Liver (tissue), 8 donors: ENCODE measurements at regions not wholly inside any gene's neighbourhood (a gene's known extent, or its start where the extent isn't known, plus 50 kb on each side); places are given as distances from the start of the nearest gene placed in this dataset.
"Not testable (repeated sequence)": the region's sequence is repeated elsewhere in the genome, so short reads cannot be mapped to it uniquely, and the experiment has no call there.

ENCODE experiments used
- DNase-seq: peaks from one replicate; pipeline ENCODE4 v3.0.0-alpha.2; 2017; ENCODE audit warnings: low spot score
- H3K27ac ChIP-seq, 2 donors: one replicate each; pipeline ENCODE4 v1.7.0; 2013; ENCODE audit warnings: inconsistent platforms in 2 of 2, low read length in 2 of 2, control low read depth in 1 of 2, low read depth in 1 of 2, mild to moderate bottlenecking in 1 of 2
- H3K27me3 ChIP-seq, 4 donors: one replicate each; pipeline versions ENCODE4 v1.6.1 to v1.7.0; 2013; ENCODE audit warnings: low read length in 3 of 4, inconsistent platforms in 1 of 4, mild to moderate bottlenecking in 1 of 4, moderate library complexity in 1 of 4; ENCODE audit not compliant: control insufficient read depth in 4 of 4, insufficient read depth in 4 of 4
- H3K36me3 ChIP-seq, 4 donors: one replicate each; pipeline versions ENCODE4 v1.6.1 to v1.7.0; 2013; ENCODE audit warnings: low read length in 3 of 4, mild to moderate bottlenecking in 3 of 4, low read depth in 1 of 4, moderate library complexity in 1 of 4; ENCODE audit not compliant: control insufficient read depth in 4 of 4, insufficient read depth in 3 of 4
- H3K4me1 ChIP-seq, 4 donors: one replicate each; pipeline versions ENCODE4 v1.6.1 to v1.7.0; 2013; ENCODE audit warnings: low read length in 3 of 4, mild to moderate bottlenecking in 3 of 4, moderate library complexity in 1 of 4; ENCODE audit not compliant: control insufficient read depth in 4 of 4, insufficient read depth in 4 of 4
- H3K4me3 ChIP-seq, 3 donors: one replicate each; pipeline versions ENCODE4 v1.6.1 to v1.7.0; 2013; ENCODE audit warnings: low read length in 3 of 3, control low read depth in 1 of 3, low read depth in 1 of 3, mild to moderate bottlenecking in 1 of 3
- H3K9ac ChIP-seq, 2 donors: one replicate each; pipeline ENCODE4 v1.7.0; 2013; ENCODE audit warnings: low read length in 2 of 2, mild to moderate bottlenecking in 2 of 2, moderate library complexity in 2 of 2, control low read depth in 1 of 2, low read depth in 1 of 2
- H3K9me3 ChIP-seq, 4 donors: one replicate each; pipeline versions ENCODE4 v1.6.1 to v1.7.0; 2013; ENCODE audit warnings: low read length in 3 of 4; ENCODE audit not compliant: control insufficient read depth in 4 of 4
- EGR1 ChIP-seq, 2 donors: IDR thresholded peaks; 2 replicates each; pipeline ENCODE4 v1.6.1; 2016 to 2018; ENCODE audit warnings: antibody characterized with exemption in 2 of 2, low read depth in 2 of 2
- HNF4A ChIP-seq, 2 donors: conservative IDR thresholded peaks; 2 replicates each; pipeline ENCODE4 v1.6.1; 2016; ENCODE audit warnings: antibody characterized with exemption in 2 of 2, mild to moderate bottlenecking in 2 of 2
- JUND ChIP-seq, 2 donors: IDR thresholded peaks; 2 replicates each; pipeline ENCODE4 v1.6.1; 2016; ENCODE audit warnings: antibody characterized with exemption in 2 of 2
- NR2F2 ChIP-seq: IDR thresholded peaks from 2 replicates; pipeline ENCODE4 v1.6.1; 2016; ENCODE audit warnings: antibody characterized with exemption
- RAD21 ChIP-seq, 2 donors: IDR thresholded peaks; 2 replicates each; pipeline ENCODE4 v1.6.1; 2016; ENCODE audit warnings: antibody characterized with exemption in 2 of 2, mild to moderate bottlenecking in 2 of 2
- TAF1 ChIP-seq: conservative IDR thresholded peaks from 2 replicates; pipeline ENCODE4 v1.6.1; 2016; ENCODE audit warnings: antibody characterized with exemption, mild to moderate bottlenecking
- YY1 ChIP-seq: IDR thresholded peaks from 2 replicates; pipeline ENCODE4 v1.6.1; 2016; ENCODE audit warnings: antibody characterized with exemption, mild to moderate bottlenecking
- WGBS: extraction: QIAGEN DNeasy Blood & Tissue Kit; methylation state at CpG from one replicate; pipeline ENCODE4 v1.1.7; 2013; 5-methylcytosine and 5-hydroxymethylcytosine counted together
- TF ChIP-seq, protein P1 (sequence below): fragments of 150-350 bp; IDR thresholded peaks from 2 replicates; pipeline ENCODE4 v1.5.1; 2017; ENCODE audit warnings: improper control_type of control experiment, low read depth, low read length; ENCODE audit not compliant: missing input control
- TF ChIP-seq, protein P2 (sequence below): IDR thresholded peaks from 2 replicates; pipeline ENCODE4 v1.6.1; 2016; ENCODE audit warnings: antibody characterized with exemption
- TF ChIP-seq, protein P3 (sequence below): IDR thresholded peaks from 2 replicates; pipeline ENCODE4 v1.6.1; 2016; ENCODE audit warnings: antibody characterized with exemption
- TF ChIP-seq, protein P4 (sequence below): IDR thresholded peaks from 2 replicates; pipeline ENCODE4 v1.6.1; 2016; ENCODE audit warnings: antibody characterized with exemption, mild to moderate bottlenecking
- donor health status: healthy.
- donor health status: healthy.
- donor health status: healthy.
- donor health status: healthy.
- donor health status: healthy.

DNA sequence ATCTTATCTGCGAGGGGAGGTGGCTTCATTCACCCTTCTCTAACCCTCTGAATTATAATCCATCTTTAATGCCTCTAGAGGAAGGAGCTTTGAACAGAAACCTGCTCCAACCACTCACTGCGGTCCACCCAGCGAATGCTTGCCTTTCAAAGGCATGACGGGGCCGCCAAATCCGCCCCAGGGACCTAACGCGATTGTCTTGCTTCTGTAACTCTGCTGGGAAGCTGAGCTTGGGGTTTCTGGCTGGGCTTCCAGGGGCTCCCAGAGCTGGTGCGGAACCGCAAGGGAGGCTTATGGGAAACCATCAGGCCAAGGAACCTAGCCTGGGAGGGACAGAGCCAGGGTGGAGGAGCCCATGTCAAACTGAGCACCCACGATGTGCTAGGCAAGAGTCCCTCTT, 231.2 kb upstream of the LHX5 start:
- Histone ChIP-seq H3K27me3 (peaks cover 0 to 5% (median 0%) of the 10 kb centered on the region in 4 donors), H3K27ac (no peak overlapping the region), H3K9me3 (no peaks in the 10 kb centered on the region), H3K9ac (no peak overlapping the region), H3K36me3 (no peaks in the 10 kb centered on the region), H3K4me1 (peaks cover 0 to 7% (median 6%) of the 10 kb centered on the region in 4 donors), H3K4me3 (no peak overlapping the region)
- DNase-seq: no peak
- 82% methylated on average over 11 of the region's 11 CpGs for WGBS
- TF ChIP-seq, protein P1, sequence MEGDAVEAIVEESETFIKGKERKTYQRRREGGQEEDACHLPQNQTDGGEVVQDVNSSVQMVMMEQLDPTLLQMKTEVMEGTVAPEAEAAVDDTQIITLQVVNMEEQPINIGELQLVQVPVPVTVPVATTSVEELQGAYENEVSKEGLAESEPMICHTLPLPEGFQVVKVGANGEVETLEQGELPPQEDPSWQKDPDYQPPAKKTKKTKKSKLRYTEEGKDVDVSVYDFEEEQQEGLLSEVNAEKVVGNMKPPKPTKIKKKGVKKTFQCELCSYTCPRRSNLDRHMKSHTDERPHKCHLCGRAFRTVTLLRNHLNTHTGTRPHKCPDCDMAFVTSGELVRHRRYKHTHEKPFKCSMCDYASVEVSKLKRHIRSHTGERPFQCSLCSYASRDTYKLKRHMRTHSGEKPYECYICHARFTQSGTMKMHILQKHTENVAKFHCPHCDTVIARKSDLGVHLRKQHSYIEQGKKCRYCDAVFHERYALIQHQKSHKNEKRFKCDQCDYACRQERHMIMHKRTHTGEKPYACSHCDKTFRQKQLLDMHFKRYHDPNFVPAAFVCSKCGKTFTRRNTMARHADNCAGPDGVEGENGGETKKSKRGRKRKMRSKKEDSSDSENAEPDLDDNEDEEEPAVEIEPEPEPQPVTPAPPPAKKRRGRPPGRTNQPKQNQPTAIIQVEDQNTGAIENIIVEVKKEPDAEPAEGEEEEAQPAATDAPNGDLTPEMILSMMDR: no peak
- TF ChIP-seq HNF4A (conservative IDR thresholded peaks at IDR 0.05): no peak

DNA sequence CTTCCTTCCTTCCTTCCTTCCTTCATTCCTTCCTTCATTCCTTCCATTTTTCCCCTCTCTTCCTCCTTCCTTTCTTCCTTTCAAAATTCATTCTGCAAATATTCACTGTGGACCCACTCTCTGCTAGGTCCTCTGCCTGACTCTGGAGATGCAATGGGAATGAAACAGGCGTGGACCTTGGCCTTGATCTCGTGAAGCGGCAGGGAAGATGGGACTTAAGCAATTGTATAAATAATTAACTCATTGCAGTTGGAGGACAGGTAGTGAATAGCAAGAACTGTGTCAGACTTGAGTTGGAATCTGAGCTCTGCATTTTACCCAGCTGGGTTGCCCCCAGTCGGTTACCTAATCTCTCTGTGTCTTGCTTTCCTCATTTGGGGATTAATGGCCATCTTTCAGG, 230.6 kb upstream of the LHX5 start:
- Histone ChIP-seq H3K4me1 (peaks cover 0 to 11% (median 9%) of the 10 kb centered on the region in 4 donors), H3K9me3 (no peaks in the 10 kb centered on the region), H3K27me3 (peaks cover 0 to 5% (median 0%) of the 10 kb centered on the region in 4 donors), H3K27ac (no peak overlapping the region), H3K9ac (no peak overlapping the region), H3K36me3 (no peaks in the 10 kb centered on the region), H3K4me3 (no peak overlapping the region)
- DNase-seq: no peak
- TF ChIP-seq EGR1 (IDR thresholded peaks at IDR 0.05; ENCODE audit: low read depth in 2 of 2): no peak
- peak in 1 of 2 donors; percentile 41 for TF ChIP-seq HNF4A (conservative IDR thresholded peaks at IDR 0.05)
- WGBS: 31% methylated on average over 4 of the region's 4 CpGs

DNA sequence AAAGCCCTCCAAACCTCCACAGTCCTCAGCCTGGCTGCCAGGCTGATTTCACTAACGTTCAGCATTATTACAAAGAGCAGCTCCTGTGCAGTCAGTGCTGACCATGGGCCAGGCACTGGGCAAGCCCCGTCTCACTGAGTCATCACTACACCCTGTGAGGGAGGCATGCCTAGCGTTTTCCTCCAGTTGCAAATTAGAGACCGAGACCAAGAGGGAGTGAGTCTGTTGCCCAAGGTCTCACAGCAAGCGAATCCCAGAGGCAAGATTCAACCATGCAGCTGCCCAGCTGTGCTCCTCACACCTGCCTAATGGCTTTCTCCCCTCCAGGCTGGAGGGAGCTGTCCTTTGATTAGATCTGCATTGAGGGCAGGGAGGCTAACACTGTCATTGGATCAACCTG, 229.3 kb upstream of the LHX5 start:
- Histone ChIP-seq H3K9ac (no peak overlapping the region), H3K4me1 (peaks cover 0 to 11% (median 9%) of the 10 kb centered on the region in 4 donors), H3K4me3 (no peak overlapping the region), H3K27ac (no peak overlapping the region), H3K27me3 (peaks cover 0 to 5% (median 0%) of the 10 kb centered on the region in 4 donors), H3K36me3 (no peaks in the 10 kb centered on the region), H3K9me3 (no peaks in the 10 kb centered on the region)
- TF ChIP-seq NR2F2: no peak
- 45% methylated on average over 5 of the region's 5 CpGs for WGBS
- no peak for DNase-seq

DNA sequence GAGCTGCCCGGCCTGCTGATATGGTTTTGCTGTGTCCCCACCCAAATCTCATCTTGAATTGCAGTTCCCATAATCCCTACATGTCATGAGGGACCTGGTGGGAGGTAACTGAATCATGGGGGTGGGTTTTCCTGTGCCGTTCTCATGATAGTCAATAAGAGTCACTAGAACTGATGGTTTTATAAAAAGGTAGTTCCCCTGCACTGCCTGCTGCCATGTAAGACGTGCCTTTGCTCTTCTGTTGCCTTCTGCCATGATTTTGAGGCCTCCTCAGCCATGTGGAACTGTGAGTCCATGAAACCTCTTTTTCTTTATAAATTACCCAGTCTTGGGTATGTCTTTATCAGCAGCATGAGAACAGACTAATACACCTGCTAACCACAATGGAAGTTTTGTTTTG, 228.3 kb upstream of the LHX5 start:
- WGBS: 56% methylated on average over 3 of the region's 3 CpGs
- not testable (repeated sequence) for H3K27ac ChIP-seq, H3K9ac ChIP-seq, H3K27me3 ChIP-seq, H3K9me3 ChIP-seq, DNase-seq, H3K36me3 ChIP-seq, H3K4me3 ChIP-seq
- peaks cover 0 to 11% (median 9%) of the 10 kb centered on the region in 4 donors for H3K4me1 ChIP-seq

DNA sequence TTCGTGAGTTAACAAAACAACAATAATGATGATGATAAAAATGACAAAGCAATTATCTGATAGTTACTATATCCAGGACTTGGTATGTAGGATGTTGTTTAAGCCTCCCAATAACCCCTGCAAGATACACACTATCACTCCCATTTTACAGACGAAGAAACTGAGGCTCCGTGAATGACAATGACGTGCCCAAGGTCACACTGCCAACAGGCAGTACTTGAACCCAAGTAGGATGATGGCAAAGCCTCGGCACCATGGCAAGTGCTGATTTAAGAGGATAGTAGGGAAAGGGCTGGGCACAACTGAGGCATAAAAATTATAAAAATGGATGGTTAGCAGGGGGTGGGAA, 226.8 kb upstream of the LHX5 start:
- WGBS: 49% methylated on average over 5 of the region's 5 CpGs
- TF ChIP-seq JUND (IDR thresholded peaks at IDR 0.05): no peak
- TF ChIP-seq, protein P2, sequence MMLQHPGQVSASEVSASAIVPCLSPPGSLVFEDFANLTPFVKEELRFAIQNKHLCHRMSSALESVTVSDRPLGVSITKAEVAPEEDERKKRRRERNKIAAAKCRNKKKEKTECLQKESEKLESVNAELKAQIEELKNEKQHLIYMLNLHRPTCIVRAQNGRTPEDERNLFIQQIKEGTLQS: no peak
- no peak for TF ChIP-seq TAF1
- no peak for TF ChIP-seq YY1
- TF ChIP-seq, protein P3, sequence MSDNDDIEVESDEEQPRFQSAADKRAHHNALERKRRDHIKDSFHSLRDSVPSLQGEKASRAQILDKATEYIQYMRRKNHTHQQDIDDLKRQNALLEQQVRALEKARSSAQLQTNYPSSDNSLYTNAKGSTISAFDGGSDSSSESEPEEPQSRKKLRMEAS: no peak
- TF ChIP-seq, protein P4, sequence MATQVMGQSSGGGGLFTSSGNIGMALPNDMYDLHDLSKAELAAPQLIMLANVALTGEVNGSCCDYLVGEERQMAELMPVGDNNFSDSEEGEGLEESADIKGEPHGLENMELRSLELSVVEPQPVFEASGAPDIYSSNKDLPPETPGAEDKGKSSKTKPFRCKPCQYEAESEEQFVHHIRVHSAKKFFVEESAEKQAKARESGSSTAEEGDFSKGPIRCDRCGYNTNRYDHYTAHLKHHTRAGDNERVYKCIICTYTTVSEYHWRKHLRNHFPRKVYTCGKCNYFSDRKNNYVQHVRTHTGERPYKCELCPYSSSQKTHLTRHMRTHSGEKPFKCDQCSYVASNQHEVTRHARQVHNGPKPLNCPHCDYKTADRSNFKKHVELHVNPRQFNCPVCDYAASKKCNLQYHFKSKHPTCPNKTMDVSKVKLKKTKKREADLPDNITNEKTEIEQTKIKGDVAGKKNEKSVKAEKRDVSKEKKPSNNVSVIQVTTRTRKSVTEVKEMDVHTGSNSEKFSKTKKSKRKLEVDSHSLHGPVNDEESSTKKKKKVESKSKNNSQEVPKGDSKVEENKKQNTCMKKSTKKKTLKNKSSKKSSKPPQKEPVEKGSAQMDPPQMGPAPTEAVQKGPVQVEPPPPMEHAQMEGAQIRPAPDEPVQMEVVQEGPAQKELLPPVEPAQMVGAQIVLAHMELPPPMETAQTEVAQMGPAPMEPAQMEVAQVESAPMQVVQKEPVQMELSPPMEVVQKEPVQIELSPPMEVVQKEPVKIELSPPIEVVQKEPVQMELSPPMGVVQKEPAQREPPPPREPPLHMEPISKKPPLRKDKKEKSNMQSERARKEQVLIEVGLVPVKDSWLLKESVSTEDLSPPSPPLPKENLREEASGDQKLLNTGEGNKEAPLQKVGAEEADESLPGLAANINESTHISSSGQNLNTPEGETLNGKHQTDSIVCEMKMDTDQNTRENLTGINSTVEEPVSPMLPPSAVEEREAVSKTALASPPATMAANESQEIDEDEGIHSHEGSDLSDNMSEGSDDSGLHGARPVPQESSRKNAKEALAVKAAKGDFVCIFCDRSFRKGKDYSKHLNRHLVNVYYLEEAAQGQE: no peak
- no peak for TF ChIP-seq RAD21 (IDR thresholded peaks at IDR 0.05)
- H3K36me3 ChIP-seq: no peaks in the 10 kb centered on the region
- no peak overlapping the region for H3K9ac ChIP-seq
- no peak overlapping the region for H3K4me3 ChIP-seq
- no peaks in the 10 kb centered on the region for H3K27me3 ChIP-seq
- H3K4me1 ChIP-seq: peaks cover 0 to 11% (median 9%) of the 10 kb centered on the region in 4 donors
- H3K9me3 ChIP-seq: no peaks in the 10 kb centered on the region
- DNase-seq: no peak
- no peak overlapping the region for H3K27ac ChIP-seq
